ENCODE measurements at regions not wholly inside any gene's neighbourhood (a gene's known extent, or its start where the extent isn't known, plus 50 kb on each side); places are given as distances from the start of the nearest gene placed in this dataset.
"Not testable (repeated sequence)": the region's sequence is repeated elsewhere in the genome, so short reads cannot be mapped to it uniquely, and the experiment has no call there.

DNA sequence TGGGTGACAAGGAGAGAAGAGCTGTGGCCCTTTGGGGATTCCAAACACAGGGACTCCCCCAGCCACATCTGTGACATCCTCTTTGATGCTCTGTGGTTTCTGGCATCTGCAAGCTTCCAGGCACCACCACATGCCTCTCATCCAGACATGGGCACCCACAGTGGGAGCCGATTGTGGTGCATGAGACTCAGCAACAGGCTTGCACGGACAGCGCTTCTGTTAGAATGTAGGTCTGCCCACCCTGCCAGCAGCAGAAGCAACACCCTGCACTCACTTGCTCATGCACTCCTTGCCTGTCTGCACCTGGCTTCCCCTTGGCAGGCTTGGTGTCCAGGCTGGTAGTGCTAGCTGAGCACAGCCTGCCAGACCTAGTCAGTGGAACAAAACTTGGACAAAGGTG lies 735.0 kb upstream of the ZWINT start:
- DNase-seq (ENCODE audit: low read depth) = no peak
- TF ChIP-seq, protein P1, sequence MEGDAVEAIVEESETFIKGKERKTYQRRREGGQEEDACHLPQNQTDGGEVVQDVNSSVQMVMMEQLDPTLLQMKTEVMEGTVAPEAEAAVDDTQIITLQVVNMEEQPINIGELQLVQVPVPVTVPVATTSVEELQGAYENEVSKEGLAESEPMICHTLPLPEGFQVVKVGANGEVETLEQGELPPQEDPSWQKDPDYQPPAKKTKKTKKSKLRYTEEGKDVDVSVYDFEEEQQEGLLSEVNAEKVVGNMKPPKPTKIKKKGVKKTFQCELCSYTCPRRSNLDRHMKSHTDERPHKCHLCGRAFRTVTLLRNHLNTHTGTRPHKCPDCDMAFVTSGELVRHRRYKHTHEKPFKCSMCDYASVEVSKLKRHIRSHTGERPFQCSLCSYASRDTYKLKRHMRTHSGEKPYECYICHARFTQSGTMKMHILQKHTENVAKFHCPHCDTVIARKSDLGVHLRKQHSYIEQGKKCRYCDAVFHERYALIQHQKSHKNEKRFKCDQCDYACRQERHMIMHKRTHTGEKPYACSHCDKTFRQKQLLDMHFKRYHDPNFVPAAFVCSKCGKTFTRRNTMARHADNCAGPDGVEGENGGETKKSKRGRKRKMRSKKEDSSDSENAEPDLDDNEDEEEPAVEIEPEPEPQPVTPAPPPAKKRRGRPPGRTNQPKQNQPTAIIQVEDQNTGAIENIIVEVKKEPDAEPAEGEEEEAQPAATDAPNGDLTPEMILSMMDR (IDR thresholded peaks at IDR 0.05; ENCODE audit: low read depth, low read length, missing control alignments) = no peak
- no peak overlapping the region for H3K4me3 ChIP-seq (ENCODE audit: low read depth, low read length)

DNA sequence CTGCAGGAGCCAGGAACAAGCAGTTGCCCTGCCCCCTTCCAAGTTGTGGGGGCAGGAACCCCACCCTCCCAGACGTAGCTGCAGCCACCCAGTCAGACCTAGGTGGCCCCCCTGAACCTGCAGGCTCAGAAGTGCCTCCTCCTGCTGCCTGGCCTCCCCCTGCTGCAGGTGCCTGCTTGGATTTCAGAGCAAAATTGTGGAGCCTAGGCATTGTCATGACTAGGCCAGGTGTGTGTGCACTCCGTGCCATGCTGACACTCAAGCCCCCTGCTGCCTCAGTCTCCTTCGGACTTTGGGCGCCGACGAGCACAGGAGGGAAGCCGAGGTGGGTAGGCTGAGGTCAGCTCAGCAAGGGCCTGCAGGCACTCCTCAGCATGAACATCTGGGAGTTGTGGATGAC lies 733.9 kb upstream of the ZWINT start:
- DNase-seq (ENCODE audit: low read depth) = no peak

DNA sequence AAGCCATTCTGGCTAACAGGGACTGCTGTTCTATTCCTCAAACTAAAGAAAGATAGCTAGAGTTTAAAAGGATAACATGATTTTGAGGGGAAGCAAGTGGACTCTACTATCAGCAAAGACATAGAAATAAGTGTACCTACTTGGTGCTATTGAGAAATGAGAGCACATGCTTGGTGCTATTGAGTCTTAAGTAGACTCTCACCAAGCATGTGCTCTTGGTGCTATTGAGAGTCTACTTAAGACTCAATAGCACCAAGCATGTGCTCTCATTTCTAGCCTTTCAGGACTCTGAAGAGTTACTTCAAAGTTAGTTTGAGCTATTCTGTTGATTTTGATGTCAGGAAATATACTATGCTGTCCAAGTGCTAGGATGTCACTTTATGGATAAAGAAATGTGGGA lies 733.0 kb upstream of the ZWINT start:
- no peak for DNase-seq (ENCODE audit: low read depth)
- TF ChIP-seq, protein P1 (IDR thresholded peaks at IDR 0.05; ENCODE audit: low read depth, low read length, missing control alignments) = no peak
- H3K4me3 ChIP-seq (ENCODE audit: low read depth, low read length) = no peak overlapping the region

More for the DNA sequence above, 733.9 kb upstream of the ZWINT start:
- TF ChIP-seq, protein P1 (IDR thresholded peaks at IDR 0.05; ENCODE audit: low read depth, low read length, missing control alignments) = no peak
- H3K4me3 ChIP-seq (ENCODE audit: low read depth, low read length) = no peak overlapping the region

DNA sequence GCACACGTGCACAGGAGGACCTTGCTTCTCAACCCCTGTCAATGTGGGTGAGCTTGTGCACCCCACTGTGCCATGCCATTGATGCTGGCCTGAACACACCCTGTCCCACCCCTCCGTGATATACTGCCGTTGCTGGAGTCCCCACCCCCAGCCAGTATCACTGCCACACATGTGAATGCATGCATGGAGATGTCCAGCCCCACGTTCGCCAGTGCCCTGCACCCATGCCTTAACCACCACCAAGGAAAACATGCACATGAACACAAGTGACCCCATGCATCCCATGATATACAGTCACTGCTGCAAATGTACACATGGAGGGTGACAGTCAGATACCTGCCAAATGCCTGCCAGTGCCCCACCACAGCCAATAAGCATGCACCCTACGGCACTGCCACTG lies 692.5 kb upstream of the ZWINT start:
- TF ChIP-seq, protein P1 (IDR thresholded peaks at IDR 0.05; ENCODE audit: low read depth, low read length, missing control alignments) = no peak
- DNase-seq (ENCODE audit: low read depth) = no peak
- H3K4me3 ChIP-seq (ENCODE audit: low read depth, low read length) = no peak overlapping the region

DNA sequence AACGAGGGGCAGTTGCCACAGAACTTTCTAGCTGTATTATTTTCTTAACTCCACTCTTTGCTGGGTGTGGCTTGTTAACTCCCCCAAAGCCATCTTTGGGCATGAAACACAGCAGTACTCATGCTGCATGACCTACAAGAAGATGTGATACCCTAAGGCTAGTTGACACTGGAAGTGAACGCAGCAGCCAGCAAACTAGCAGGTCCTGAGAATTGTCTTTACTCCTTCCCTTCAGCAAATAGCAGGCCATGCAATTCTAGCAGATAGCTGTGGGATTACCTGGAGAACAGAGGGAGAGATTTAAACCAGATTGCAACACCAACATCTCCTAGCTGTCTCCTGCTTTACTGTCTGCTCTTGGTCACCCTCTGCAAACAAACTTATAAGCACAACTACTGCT lies 688.0 kb upstream of the ZWINT start:
- TF ChIP-seq, protein P1 (IDR thresholded peaks at IDR 0.05; ENCODE audit: low read depth, low read length, missing control alignments) = no peak
- H3K4me3 ChIP-seq (ENCODE audit: low read depth, low read length) = no peak overlapping the region
- no peak for DNase-seq (ENCODE audit: low read depth)

DNA sequence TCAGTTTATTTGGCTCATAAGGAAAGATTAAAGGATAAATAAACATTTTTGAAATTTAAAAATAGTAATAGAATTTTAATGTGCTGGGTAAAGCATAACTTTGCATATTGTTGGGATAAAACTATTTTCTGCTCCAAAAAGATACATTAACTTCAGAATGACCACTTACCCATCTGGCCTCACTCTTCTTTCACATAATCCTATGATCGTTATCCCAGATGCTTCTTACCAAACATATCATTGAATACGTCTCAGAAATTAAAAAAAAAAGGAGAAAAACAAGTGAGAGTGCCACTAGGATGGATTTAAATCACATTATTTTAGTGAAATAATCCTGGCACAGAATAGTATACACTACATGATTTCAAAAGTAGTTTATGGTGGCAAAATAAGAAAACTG lies 677.5 kb upstream of the ZWINT start:
- TF ChIP-seq, protein P1 (IDR thresholded peaks at IDR 0.05; ENCODE audit: low read depth, low read length, missing control alignments) = no peak
- no peak for DNase-seq (ENCODE audit: low read depth)
- H3K4me3 ChIP-seq (ENCODE audit: low read depth, low read length) = no peak overlapping the region

DNA sequence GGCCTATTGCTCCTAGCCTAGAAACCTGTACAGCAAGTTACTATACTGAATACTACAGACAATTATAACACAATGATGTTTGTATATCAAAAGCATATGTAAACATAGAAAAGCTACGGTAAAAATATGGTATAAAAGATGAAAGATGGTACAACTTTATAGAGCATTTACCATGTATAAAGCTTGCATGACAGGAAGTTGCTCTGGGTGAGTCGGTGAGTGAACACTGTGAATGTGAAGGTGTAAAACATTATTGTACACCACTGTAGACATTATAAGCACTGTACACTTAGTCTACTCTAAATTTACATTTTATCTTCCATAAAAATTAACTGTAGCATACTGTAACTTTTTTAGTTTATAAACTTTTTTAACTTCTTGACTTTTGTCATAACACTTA lies 674.3 kb upstream of the ZWINT start:
- no peak overlapping the region for H3K4me3 ChIP-seq (ENCODE audit: low read depth, low read length)
- no peak for DNase-seq (ENCODE audit: low read depth)
- TF ChIP-seq, protein P1 (IDR thresholded peaks at IDR 0.05; ENCODE audit: low read depth, low read length, missing control alignments) = no peak

DNA sequence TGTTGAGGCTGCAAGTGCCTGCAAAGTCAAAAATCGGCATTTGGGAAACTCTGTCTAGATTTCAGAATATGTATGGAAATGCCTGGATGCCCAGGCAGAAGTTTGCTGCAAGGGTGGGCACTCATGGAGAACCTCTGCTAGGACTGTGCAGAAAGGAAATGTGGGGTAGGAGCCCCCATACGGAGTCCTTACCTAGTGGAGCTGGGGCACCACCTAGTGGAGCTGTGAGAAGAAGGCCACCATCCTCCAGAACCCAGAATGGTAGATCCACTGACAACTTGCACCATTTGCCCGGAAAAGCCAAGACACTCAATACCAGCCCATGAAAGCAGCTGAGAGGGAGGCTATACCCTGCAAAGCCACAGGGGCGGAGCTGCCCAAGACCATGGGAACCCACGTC lies 671.2 kb upstream of the ZWINT start:
- H3K4me3 ChIP-seq (ENCODE audit: low read depth, low read length); DNase-seq (ENCODE audit: low read depth): not testable (repeated sequence)

Data from GM12864 (cell line).